ENCODE measurements at regions not wholly inside any gene's neighbourhood (a gene's known extent, or its start where the extent isn't known, plus 50 kb on each side); places are given as distances from the start of the nearest gene placed in this dataset.

DNA sequence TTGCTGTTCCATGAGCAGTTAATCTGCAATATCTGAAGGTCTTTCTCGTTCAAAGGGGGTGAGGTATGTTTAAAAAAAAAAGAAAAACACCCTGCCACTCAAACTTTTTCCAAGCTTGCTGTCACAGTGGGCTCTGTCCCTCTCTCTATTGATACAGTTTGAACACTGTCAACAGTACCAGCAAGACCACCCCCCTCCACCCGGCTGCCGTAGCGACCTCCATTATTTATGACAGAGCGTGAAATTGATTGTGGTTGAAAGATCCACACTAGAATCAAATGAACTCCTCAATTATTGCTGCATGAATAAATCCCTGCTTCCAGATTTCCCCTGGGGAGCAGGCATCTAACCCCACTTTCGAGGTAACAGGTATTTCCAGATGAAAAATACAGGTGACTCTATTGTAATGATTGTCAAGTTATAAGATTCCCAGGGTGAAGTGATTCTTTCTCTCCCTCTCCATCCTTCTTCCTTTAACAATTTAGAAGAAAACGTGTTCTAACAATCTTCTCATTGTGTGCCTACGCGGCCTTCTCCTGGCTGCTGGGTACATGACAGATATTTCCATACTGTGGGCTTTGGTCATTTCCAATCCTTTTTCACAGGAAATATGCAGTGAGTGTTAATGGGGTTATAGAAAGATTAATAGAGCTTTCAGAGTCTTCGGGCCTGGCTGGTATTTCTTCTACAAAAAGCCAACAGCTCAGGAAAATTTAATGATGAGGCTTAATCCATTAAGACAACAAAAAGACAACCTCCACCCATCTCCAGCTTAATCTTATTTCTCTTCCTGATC is 135.7 kb upstream of the C16orf82 start:
- TF ChIP-seq, protein P1, sequence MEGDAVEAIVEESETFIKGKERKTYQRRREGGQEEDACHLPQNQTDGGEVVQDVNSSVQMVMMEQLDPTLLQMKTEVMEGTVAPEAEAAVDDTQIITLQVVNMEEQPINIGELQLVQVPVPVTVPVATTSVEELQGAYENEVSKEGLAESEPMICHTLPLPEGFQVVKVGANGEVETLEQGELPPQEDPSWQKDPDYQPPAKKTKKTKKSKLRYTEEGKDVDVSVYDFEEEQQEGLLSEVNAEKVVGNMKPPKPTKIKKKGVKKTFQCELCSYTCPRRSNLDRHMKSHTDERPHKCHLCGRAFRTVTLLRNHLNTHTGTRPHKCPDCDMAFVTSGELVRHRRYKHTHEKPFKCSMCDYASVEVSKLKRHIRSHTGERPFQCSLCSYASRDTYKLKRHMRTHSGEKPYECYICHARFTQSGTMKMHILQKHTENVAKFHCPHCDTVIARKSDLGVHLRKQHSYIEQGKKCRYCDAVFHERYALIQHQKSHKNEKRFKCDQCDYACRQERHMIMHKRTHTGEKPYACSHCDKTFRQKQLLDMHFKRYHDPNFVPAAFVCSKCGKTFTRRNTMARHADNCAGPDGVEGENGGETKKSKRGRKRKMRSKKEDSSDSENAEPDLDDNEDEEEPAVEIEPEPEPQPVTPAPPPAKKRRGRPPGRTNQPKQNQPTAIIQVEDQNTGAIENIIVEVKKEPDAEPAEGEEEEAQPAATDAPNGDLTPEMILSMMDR (CRISPR knock-in tag; IDR thresholded peaks at IDR 0.05): no peak
- TF ChIP-seq TAF1 (CRISPR knock-in tag; IDR thresholded peaks at IDR 0.05): no peak
- TF ChIP-seq ZKSCAN1 (IDR thresholded peaks at IDR 0.05; ENCODE audit: low read length): no peak
- no peak for TF ChIP-seq SMAD3 (CRISPR knock-in tag; IDR thresholded peaks at IDR 0.05)
- TF ChIP-seq, protein P2, sequence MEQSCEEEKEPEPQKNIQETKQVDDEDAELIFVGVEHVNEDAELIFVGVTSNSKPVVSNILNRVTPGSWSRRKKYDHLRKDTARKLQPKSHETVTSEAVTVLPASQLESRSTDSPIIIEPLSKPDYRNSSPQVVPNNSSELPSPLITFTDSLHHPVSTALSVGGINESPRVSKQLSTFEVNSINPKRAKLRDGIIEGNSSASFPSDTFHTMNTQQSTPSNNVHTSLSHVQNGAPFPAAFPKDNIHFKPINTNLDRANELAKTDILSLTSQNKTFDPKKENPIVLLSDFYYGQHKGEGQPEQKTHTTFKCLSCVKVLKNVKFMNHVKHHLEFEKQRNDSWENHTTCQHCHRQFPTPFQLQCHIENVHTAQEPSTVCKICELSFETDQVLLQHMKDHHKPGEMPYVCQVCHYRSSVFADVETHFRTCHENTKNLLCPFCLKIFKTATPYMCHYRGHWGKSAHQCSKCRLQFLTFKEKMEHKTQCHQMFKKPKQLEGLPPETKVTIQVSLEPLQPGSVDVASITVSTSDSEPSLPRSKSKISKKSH (CRISPR knock-in tag; IDR thresholded peaks at IDR 0.05; ENCODE audit: borderline replicate concordance): no peak
- no peak for TF ChIP-seq CREM (IDR thresholded peaks at IDR 0.05)
- TF ChIP-seq CREM (CRISPR knock-in tag; IDR thresholded peaks at IDR 0.05): no peak
- no peak for TF ChIP-seq BRCA1 (CRISPR knock-in tag; IDR thresholded peaks at IDR 0.05)
- TF ChIP-seq, protein P3, sequence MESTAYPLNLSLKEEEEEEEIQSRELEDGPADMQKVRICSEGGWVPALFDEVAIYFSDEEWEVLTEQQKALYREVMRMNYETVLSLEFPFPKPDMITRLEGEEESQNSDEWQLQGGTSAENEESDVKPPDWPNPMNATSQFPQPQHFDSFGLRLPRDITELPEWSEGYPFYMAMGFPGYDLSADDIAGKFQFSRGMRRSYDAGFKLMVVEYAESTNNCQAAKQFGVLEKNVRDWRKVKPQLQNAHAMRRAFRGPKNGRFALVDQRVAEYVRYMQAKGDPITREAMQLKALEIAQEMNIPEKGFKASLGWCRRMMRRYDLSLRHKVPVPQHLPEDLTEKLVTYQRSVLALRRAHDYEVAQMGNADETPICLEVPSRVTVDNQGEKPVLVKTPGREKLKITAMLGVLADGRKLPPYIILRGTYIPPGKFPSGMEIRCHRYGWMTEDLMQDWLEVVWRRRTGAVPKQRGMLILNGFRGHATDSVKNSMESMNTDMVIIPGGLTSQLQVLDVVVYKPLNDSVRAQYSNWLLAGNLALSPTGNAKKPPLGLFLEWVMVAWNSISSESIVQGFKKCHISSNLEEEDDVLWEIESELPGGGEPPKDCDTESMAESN (CRISPR knock-in tag; conservative IDR thresholded peaks at IDR 0.05): no peak
- no peak for TF ChIP-seq MXI1 (IDR thresholded peaks at IDR 0.05; ENCODE audit: borderline replicate concordance, low read depth, low read length)
- no peak for TF ChIP-seq CEBPB (IDR thresholded peaks at IDR 0.05; ENCODE audit: borderline replicate concordance, low read depth, low read length)
- no peak for TF ChIP-seq POLR2AphosphoS5 (IDR thresholded peaks at IDR 0.05; ENCODE audit: low read depth, low read length)
- no peak for TF ChIP-seq HDAC6 (IDR thresholded peaks at IDR 0.05; ENCODE audit: low read depth, low read length)
- TF ChIP-seq ZNF530 (CRISPR knock-in tag; IDR thresholded peaks at IDR 0.05; ENCODE audit: low read depth): no peak

All from HepG2 (cell line).